ENCODE measurements at regions not wholly inside any gene's neighbourhood (a gene's known extent, or its start where the extent isn't known, plus 50 kb on each side); places are given as distances from the start of the nearest gene placed in this dataset.

DNA sequence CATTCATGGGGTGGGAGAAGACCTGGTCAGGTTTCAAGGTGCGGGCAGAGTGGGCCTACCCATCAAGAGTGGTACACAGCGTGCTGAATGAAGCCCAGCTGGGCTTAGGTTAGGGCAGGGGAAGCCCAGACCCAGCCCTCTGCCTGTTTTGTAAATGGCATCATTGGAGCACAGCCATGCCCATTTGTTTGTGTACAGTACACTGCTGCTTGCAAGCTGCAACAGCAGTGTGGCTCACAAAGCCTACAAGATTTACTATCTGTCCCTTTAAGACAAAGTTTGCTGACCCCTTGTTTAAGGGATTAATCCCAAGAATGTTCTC, 230.1 kb upstream of the TNRC6C start:
- no peak overlapping the region for H3K4me3 Mint-ChIP-seq
- no peaks in the 10 kb centered on the region for H3K36me3 Mint-ChIP-seq
- H3K9me3 Mint-ChIP-seq, result peaks cover 8% of the 10 kb centered on the region

DNA sequence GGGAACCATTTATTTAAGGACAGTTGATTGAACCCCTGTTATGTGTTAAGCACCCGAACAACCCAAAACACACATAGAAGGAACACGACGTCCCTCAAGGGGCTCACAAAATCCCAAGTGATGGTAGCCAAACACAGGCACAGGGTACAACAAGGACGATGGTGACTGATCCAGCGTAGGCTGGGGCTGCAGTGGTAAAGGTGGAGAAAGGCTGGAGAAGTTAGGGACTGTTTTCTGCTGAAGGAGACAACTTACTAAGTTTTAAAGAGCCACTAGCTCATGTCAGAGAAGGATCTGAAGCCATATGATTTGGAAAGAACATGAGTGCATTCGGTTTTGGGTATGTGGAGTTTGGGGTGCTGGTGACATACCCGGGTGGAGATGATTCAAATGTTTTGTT, 229.6 kb upstream of the TNRC6C start:
- Mint-ChIP-seq H3K36me3 (no peaks in the 10 kb centered on the region), H3K4me1 (peaks cover 12% of the 10 kb centered on the region), H3K27ac (no peak overlapping the region), H3K9me3 (peaks cover 11% of the 10 kb centered on the region), H3K4me3 (no peak overlapping the region), H3K27me3 (peaks cover 71% of the 10 kb centered on the region)
- ATAC-seq, result no peak

More for the DNA sequence above, 230.1 kb upstream of the TNRC6C start:
- Mint-ChIP-seq H3K4me1 (peaks cover 12% of the 10 kb centered on the region), H3K27ac (no peak overlapping the region), H3K27me3 (peaks cover 69% of the 10 kb centered on the region)
- no peak for ATAC-seq

DNA sequence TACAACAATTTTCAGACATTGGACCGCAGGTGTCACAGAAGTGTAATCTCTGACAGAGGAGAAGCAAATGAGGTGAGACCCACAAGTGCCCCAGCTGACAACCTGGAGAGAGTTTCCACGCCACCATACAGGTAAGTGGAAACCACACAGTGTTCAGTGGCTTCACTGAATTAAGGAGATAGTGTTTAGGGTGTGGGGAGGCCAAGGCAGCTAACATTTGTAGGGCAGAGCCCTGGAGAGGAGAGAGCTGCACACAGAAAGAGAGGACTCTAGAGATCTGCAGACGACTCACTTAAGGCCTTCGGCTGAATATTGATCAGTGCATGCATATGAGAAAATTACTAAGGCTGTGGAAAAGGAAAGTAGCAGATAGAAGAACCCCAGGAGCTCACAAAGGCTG, 228.9 kb upstream of the TNRC6C start:
- H3K27ac Mint-ChIP-seq, result no peak overlapping the region
- H3K4me3 Mint-ChIP-seq, result no peak overlapping the region
- no peak for ATAC-seq
- peaks cover 11% of the 10 kb centered on the region for H3K9me3 Mint-ChIP-seq
- H3K27me3 Mint-ChIP-seq, result peaks cover 71% of the 10 kb centered on the region
- H3K36me3 Mint-ChIP-seq, result no peaks in the 10 kb centered on the region
- peaks cover 6% of the 10 kb centered on the region for H3K4me1 Mint-ChIP-seq

DNA sequence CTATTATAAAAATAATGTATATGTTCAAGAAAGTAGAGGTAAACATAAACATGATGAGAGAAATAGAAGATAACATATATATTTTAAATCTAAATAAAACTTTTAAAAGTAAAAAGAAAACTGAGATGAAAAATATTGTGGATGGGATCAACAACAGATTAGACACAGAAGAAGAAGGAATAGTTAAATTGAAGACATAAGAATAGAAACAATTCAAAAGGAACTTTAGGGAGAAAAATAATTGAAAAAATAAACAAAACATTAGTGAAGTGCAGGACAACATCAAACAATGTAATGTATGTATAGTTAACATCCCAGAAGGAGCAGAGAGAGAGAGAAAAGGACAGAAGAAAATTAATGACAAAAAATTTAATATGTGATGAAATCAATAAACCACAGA, 228.1 kb upstream of the TNRC6C start:
- Mint-ChIP-seq H3K36me3 (no peaks in the 10 kb centered on the region), H3K4me1 (no peaks in the 10 kb centered on the region), H3K4me3 (no peak overlapping the region), H3K27ac (no peak overlapping the region), H3K9me3 (peaks cover 11% of the 10 kb centered on the region), H3K27me3 (peaks cover 72% of the 10 kb centered on the region)
- ATAC-seq, result no peak

DNA sequence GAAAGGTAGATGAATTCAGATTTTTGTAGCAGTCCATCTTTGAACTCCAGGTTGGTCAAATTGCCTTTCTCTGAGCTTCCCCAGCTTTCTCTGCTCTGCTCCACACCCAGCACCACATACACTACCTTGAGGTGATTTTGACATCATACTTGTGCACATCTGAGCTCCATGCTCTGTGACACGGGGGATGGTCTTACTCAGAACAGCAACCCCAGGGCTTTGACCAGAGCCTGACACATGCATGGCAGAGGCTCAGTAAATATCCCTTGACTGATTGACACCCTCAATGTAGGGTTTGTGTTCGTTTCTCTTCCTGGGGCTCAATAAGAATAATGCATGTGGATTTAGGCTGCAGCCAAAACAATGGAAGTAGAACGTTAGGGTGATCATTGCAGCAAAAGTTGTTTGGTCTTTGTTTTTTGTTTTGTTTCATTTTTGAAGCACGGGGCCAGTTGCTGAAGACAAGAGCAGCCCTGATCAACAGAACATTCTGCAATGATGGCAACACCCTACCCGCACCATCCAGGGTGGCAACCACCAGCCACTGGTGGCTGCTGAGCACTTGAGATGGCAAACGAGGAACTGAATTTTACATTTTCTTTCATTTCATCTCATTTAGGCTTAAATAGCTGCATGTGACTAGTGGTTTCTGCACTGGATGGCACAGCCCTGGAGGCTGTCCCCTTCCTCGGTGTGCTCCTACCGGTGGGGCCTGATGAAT, 224.8 kb upstream of the TNRC6C start:
- H3K4me1 Mint-ChIP-seq, result no peaks in the 10 kb centered on the region
- no peaks in the 10 kb centered on the region for H3K36me3 Mint-ChIP-seq
- peaks cover 11% of the 10 kb centered on the region for H3K9me3 Mint-ChIP-seq
- peaks cover 79% of the 10 kb centered on the region for H3K27me3 Mint-ChIP-seq
- H3K4me3 Mint-ChIP-seq, result no peak overlapping the region
- no peak for ATAC-seq
- H3K27ac Mint-ChIP-seq, result no peak overlapping the region

DNA sequence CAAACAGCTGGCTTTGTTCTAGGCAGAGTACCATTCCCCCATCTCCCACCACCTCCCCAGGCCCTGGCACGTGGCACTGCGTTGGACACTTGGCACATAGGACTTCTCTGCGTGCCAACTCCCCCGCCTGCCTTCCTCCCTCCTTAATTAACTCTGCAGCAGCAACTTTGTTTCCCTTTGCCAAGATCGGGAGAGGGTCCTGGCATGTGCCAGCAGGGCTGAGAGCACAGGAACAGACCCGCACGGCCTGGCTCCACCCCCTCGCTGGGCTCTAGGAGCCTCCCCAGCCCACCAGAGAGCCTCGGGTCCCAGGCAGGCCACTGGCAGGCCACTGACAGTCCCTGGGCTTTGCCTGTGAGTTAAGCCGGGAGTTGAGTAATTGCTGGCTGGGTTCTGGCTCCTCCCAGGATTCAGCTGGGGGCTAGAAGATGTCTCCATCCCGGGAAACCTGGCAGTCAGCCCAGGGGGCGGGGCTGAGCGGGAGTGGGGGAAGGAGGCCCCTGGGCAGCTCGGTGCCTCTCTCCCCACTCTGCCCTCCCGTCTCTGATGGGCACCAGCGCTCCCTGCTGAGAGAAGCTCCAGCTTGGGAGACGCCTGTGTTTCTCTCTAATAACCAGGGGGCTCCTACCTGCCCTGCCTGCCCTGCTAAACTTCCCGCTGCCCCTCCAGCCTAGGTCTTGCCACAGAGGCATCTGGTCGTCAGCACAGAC, 224.0 kb upstream of the TNRC6C start:
- no peak for ATAC-seq
- Mint-ChIP-seq H3K36me3 (no peaks in the 10 kb centered on the region), H3K27ac (no peak overlapping the region), H3K4me1 (no peaks in the 10 kb centered on the region), H3K27me3 (peaks cover 84% of the 10 kb centered on the region), H3K9me3 (peaks cover 11% of the 10 kb centered on the region), H3K4me3 (no peak overlapping the region)

DNA sequence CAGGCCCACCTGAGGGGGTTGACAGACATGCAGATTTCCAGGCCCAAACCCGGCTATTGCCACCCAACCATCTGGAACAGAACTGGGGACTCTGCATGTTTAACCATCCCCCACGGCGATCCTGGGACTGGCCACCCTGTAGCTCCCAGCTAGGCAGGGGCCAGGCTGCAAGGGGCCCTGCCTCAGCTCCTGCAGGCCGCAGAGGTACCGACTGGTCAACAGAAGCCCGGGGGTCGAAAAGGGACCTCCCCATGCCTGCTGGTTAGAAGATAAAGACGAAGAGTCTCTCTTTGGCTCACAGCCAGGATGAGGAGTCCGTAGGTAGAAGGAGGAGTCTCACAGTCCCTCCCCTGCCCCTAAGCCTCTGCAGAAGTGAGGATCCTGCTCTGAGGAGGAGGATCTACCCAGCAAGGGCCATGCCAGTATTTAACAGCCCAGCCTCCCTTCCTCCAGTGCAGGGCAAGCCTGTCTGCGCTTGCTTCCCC, 223.4 kb upstream of the TNRC6C start:
- peaks cover 11% of the 10 kb centered on the region for H3K9me3 Mint-ChIP-seq
- no peaks in the 10 kb centered on the region for H3K4me1 Mint-ChIP-seq
- H3K36me3 Mint-ChIP-seq, result no peaks in the 10 kb centered on the region
- H3K4me3 Mint-ChIP-seq, result no peak overlapping the region
- H3K27me3 Mint-ChIP-seq, result peaks cover 78% of the 10 kb centered on the region
- H3K27ac Mint-ChIP-seq, result no peak overlapping the region
- no peak for ATAC-seq

DNA sequence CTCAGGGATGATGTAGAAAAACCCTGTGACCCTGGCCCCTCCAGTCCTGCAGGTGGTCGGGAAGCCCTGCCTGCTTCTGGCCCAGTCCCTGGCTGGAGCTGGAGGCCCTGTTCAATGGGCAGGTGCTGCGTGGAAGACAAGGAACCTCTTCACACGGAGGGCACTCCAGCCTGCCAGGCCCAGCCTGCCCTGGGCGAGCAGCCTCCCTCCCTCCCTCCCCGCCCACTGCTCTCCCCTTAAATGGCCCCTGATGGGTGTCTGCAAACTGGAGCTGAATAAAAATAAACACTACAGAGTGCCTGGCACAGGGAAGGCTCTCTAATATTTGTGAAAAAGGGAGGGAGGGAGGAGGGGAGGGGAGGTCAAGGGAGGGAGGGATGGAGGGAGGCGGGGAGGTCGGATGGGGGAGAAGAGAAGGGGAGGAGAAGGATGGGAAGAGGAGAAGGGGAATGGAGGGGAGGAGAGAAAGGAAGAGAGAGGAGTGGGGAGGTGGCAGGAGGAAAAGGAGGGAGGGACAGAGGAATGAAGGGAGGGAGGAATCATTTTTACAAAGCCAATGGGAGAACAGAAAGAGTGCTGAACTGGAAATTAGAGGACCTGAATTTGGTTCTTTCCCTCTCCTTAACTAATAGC, 222.8 kb upstream of the TNRC6C start:
- no peak for ATAC-seq
- peaks cover 7% of the 10 kb centered on the region for H3K9me3 Mint-ChIP-seq
- no peaks in the 10 kb centered on the region for H3K36me3 Mint-ChIP-seq
- H3K4me3 Mint-ChIP-seq, result no peak overlapping the region
- no peak overlapping the region for H3K27ac Mint-ChIP-seq
- H3K4me1 Mint-ChIP-seq, result no peaks in the 10 kb centered on the region
- peaks cover 73% of the 10 kb centered on the region for H3K27me3 Mint-ChIP-seq

DNA sequence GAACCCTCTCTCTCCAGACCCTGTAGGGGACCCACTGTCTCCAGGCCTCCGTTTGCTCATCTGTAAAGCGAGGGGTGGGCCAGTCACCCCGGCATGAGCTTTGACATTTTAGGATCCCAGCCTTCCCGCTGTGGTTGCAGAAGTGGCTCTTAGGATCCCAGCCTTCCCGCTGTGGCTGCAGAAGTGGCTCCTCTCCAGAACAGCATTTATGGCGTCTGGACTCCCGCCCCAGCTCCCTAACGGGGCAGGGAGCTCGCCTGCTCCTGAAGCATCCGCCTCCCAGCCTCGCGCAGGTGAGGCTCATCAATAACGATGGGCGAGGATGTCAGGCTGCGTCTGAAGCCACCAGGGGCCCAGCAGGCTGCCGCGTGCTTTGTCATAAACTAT, 222.3 kb upstream of the TNRC6C start:
- peaks cover 70% of the 10 kb centered on the region for H3K27me3 Mint-ChIP-seq
- H3K9me3 Mint-ChIP-seq, result peaks cover 7% of the 10 kb centered on the region
- no peak for ATAC-seq
- H3K4me1 Mint-ChIP-seq, result no peaks in the 10 kb centered on the region
- H3K27ac Mint-ChIP-seq, result no peak overlapping the region
- no peak overlapping the region for H3K4me3 Mint-ChIP-seq
- H3K36me3 Mint-ChIP-seq, result no peaks in the 10 kb centered on the region

DNA sequence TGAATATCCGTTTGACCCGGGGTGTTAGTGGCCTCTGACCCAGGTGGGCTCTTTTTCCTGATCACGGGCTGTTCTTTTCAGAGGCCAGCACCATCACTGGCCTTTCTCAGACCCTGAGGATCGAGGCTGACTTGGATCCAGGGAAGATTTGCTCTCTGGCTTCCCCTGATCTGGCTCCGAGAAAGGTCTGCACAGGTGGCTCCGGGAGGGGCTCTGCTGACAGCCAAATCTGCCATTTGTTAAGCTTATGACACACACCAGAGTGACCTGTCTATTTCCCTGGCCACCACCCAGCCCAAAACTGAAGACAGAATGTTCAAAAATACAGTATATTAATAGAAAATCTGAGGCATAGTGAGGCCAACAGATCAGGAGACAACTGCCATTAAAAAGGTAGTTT, 221.8 kb upstream of the TNRC6C start:
- no peaks in the 10 kb centered on the region for H3K4me1 Mint-ChIP-seq
- H3K27ac Mint-ChIP-seq, result no peak overlapping the region
- no peak for ATAC-seq
- H3K4me3 Mint-ChIP-seq, result no peak overlapping the region
- H3K36me3 Mint-ChIP-seq, result no peaks in the 10 kb centered on the region
- H3K27me3 Mint-ChIP-seq, result peaks cover 70% of the 10 kb centered on the region
- H3K9me3 Mint-ChIP-seq, result peaks cover 7% of the 10 kb centered on the region

DNA sequence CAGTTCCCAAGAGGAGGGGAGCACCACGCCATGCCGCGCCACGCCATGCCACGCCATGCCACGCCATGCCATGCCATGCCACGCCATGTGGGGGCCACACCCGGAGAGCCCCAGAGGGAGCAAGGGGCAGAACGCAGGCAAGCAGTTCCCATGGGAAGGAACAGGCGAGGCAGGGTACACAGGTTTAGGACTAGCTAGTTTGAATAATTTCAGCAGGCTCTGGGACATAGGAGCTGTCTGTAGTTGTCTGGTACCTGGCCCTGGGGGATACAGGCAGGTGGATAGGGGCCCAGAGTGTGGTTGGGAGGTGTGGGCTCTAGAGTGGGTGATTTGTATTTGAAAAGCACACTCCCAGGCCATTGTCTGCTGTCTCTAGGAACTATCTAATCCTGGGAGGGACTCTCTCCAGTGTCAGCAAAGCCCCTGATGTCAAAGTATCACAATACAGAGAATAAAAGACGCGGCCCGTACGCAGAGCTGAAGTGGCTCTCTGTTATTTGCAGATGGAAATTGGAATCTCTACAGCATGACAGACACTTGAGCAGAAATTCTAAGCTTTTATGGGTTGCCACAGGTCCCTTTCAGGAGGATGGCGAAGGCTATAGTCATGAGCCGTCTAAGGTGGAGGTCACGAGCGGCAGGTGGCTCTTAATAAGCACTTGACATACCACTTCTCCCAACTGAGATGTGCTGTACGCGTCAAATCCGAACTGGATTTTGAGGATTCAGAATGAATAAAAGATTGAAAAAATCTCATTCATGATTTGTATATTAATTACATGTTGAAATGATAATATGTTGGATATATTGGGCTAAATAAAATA, 220.8 kb upstream of the TNRC6C start:
- Mint-ChIP-seq H3K9me3 (peaks cover 5% of the 10 kb centered on the region), H3K4me3 (no peak overlapping the region), H3K27me3 (peaks cover 63% of the 10 kb centered on the region)

DNA sequence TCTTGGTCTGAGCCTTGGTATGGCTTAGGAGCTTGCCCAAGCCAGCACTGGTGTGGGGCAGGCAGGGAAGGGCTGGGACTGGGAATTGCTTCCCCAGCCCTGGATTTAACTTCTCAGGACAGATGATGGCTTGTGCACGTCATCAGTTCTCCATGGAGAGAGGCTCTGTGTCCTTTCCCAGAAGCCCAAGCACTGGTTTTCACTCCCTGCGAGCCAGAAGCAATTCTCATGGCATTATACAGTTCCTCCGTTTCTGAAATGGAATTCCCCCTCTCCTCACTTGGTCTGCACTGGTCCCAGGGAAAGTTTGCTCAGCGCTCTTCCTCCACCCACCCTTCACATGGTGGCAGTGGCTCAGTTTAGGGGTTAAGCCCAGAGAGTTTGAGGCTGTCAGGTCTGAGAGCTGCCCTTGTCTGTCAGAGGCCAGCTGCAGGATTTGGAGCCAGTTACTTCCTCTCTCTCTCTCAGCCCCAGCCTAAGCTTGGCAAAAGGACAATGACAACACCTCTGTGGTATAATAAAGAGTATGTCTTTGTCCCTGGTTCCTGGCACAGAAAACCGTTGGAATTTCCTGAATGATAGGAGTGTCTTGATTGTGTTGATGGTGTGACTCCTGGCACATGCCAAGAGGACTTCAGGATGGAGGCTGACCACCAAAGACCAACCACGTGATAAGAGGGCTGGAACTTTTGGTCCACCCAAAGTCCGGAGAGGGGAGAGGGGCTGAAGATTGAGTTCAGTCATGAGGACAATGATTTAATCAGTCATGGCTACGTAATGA, 219.6 kb upstream of the TNRC6C start:
- no peaks in the 10 kb centered on the region for H3K36me3 Mint-ChIP-seq
- peaks cover 63% of the 10 kb centered on the region for H3K27me3 Mint-ChIP-seq
- no peaks in the 10 kb centered on the region for H3K9me3 Mint-ChIP-seq
- H3K27ac Mint-ChIP-seq, result no peak overlapping the region
- no peak overlapping the region for H3K4me3 Mint-ChIP-seq
- H3K4me1 Mint-ChIP-seq, result no peaks in the 10 kb centered on the region
- ATAC-seq, result no peak

More for the DNA sequence above, 220.8 kb upstream of the TNRC6C start:
- Mint-ChIP-seq H3K27ac (no peak overlapping the region), H3K4me1 (no peaks in the 10 kb centered on the region), H3K36me3 (no peaks in the 10 kb centered on the region)
- ATAC-seq, result no peak

DNA sequence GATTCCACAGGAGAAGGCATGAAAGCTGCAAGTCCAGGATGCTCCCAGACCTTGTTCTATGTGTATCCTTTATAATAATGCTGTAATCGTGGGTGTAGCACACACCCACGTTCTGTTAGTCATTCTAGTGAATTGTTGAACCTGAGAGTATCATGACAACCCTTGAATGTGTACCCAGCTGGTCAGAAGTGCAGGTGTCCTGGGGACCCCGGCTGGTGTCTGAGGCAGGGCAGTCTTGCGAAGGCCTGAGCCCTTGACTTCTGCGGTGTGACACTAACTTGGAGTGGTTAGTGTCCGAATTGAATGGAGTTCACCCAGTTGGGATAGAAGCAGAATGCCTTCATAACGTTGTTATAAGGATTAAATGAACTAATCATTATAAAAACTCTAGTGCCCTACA, 218.0 kb upstream of the TNRC6C start:
- Mint-ChIP-seq H3K27me3 (peaks cover 63% of the 10 kb centered on the region), H3K4me3 (no peak overlapping the region), H3K4me1 (no peaks in the 10 kb centered on the region), H3K36me3 (no peaks in the 10 kb centered on the region), H3K27ac (no peak overlapping the region), H3K9me3 (peaks cover 2% of the 10 kb centered on the region)
- ATAC-seq, result no peak

DNA sequence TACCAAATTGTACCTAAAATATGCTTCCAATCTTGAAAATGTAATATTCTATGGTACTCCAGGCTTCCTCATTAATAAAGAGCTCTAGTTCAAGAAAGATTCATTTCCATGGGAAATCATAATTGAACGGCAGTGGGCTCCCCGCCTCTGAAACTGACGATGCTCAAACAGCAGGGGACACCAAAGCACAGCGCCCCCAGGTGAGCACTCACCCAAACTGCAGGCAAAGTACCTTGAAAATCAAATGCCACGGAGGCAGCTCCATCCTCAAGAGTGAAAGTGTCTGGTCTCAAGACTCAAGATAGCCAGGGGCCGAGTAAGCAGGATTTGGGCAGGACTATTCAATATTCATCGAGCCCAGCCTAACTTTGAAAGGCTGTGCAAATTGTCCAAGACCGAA, 217.4 kb upstream of the TNRC6C start:
- Mint-ChIP-seq H3K27me3 (peaks cover 63% of the 10 kb centered on the region), H3K36me3 (no peaks in the 10 kb centered on the region), H3K9me3 (peaks cover 7% of the 10 kb centered on the region), H3K27ac (no peak overlapping the region), H3K4me3 (no peak overlapping the region), H3K4me1 (no peaks in the 10 kb centered on the region)
- ATAC-seq, result no peak
